ENCODE measurements at regions not wholly inside any gene's neighbourhood (a gene's known extent, or its start where the extent isn't known, plus 50 kb on each side); places are given as distances from the start of the nearest gene placed in this dataset.
"Not testable (repeated sequence)": the region's sequence is repeated elsewhere in the genome, so short reads cannot be mapped to it uniquely, and the experiment has no call there.

DNA sequence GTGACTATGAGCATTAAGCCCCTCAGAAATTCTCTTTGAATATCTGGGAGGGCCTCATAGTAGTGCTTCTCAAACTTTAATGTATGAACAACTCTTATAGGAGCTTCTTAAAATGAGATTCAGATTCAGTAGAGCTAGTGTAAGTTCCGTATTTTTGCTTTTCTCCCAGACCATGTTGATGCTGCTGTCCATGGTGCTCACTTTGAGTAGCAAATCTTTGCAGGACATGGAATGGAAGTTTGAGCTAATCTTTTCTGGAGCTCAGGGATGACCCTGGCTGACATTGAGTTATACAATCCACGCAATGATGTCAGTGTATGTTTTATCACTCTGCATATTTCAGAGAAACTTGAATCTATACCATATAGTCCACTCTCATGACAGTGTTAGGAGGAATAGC is 134.2 kb downstream of the OTOL1 start:
- in situ Hi-C loops (cut with HindIII; ENCODE audit: low sequenced_read_pairs) = no loop called here
- DNase-seq (ENCODE audit: low read depth) = peak; percentile 4
- TF ChIP-seq, protein P1, sequence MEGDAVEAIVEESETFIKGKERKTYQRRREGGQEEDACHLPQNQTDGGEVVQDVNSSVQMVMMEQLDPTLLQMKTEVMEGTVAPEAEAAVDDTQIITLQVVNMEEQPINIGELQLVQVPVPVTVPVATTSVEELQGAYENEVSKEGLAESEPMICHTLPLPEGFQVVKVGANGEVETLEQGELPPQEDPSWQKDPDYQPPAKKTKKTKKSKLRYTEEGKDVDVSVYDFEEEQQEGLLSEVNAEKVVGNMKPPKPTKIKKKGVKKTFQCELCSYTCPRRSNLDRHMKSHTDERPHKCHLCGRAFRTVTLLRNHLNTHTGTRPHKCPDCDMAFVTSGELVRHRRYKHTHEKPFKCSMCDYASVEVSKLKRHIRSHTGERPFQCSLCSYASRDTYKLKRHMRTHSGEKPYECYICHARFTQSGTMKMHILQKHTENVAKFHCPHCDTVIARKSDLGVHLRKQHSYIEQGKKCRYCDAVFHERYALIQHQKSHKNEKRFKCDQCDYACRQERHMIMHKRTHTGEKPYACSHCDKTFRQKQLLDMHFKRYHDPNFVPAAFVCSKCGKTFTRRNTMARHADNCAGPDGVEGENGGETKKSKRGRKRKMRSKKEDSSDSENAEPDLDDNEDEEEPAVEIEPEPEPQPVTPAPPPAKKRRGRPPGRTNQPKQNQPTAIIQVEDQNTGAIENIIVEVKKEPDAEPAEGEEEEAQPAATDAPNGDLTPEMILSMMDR (IDR thresholded peaks at IDR 0.05; ENCODE audit: low read depth, low read length, missing control alignments) = no peak
- H3K4me3 ChIP-seq (ENCODE audit: low read depth, low read length) = no peak overlapping the region

DNA sequence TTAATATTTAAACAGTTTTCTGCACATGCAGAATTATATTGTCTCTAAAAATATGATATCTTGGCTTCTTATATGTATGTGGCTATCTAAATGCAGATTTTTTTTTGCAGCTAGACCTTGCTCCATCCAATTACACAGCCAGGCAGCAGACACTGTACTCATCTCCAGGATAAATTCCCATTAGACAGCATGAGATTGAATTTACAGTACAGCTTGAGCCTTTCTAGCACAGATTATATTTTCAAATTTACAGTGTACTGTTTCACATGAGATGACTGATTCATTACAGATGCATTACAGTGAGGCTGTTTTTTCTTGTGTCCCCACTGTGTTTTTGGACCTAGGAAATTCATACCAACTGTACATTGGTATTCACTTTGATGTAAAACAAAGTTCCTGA is 134.9 kb downstream of the OTOL1 start:
- no peak overlapping the region for H3K4me3 ChIP-seq (ENCODE audit: low read depth, low read length)
- no peak for DNase-seq (ENCODE audit: low read depth)
- TF ChIP-seq, protein P1 (IDR thresholded peaks at IDR 0.05; ENCODE audit: low read depth, low read length, missing control alignments) = no peak
- in situ Hi-C loops (cut with HindIII; ENCODE audit: low sequenced_read_pairs) = no loop called here

DNA sequence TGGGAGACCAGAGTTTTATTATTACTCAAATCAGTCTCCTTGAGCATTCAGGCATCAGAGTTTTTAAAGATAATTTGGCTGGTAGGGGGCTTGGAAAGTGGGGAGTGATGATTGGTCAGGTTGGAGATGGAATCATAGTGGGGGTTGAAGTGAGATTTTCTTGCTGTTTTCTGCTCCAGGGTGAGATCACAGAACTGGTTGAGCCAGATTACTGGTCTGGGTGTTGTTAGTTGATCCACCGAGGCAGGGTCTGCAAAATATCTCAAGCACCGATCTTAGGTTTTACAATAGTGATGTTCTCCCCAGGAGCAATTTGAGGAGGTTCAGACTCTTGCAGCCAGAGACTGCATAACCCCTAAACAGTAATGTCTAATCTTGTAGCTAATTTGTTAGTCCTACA is 141.0 kb downstream of the OTOL1 start:
- in situ Hi-C loops (cut with HindIII; ENCODE audit: low sequenced_read_pairs) = no loop called here
- TF ChIP-seq, protein P1 (IDR thresholded peaks at IDR 0.05; ENCODE audit: low read depth, low read length, missing control alignments) = no peak
- H3K4me3 ChIP-seq (ENCODE audit: low read depth, low read length) = no peak overlapping the region
- DNase-seq (ENCODE audit: low read depth) = no peak

DNA sequence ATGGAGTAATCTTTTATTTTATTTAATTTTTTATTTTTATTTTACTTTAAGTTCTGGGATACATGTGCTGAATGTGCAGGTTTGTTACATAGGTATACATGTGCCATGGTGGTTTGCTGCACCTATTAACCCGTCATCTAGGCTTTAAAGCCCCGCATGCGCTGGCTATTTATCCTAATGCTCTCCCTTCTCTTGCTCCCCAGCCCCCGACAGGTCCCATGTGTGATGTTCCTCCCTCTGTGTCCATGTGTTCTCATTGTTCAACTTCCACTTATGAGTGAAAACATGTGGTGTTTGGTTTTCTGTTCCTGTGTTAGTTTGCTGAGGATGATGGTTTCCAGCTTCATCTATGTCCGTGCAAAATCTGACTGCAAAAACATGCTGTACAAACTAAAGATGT is 142.5 kb downstream of the OTOL1 start:
- DNase-seq (ENCODE audit: low read depth); H3K4me3 ChIP-seq (ENCODE audit: low read depth, low read length); in situ Hi-C loops (cut with HindIII; ENCODE audit: low sequenced_read_pairs): not testable (repeated sequence)

DNA sequence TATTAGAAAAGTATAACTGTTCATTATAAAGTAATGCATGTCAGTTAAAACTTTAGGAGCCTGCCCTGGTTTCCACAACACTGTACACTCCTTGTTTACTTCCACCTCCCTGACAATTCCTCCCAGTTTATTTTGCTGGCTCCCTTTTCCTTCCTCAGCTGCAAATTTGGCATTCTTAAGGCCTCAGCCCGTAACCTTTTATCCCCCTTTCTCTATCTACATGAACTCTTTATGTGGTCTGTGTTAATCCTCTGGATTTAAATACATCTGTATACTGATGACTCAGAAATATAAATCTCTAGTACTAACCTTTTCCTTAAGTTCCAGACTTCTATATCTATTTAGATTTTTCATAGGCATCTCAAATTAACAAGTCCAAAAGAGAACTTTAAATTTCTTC is 143.6 kb downstream of the OTOL1 start:
- TF ChIP-seq, protein P1 (IDR thresholded peaks at IDR 0.05; ENCODE audit: low read depth, low read length, missing control alignments) = no peak
- DNase-seq (ENCODE audit: low read depth) = no peak
- no peak overlapping the region for H3K4me3 ChIP-seq (ENCODE audit: low read depth, low read length)
- in situ Hi-C loops (cut with HindIII; ENCODE audit: low sequenced_read_pairs) = no loop called here

DNA sequence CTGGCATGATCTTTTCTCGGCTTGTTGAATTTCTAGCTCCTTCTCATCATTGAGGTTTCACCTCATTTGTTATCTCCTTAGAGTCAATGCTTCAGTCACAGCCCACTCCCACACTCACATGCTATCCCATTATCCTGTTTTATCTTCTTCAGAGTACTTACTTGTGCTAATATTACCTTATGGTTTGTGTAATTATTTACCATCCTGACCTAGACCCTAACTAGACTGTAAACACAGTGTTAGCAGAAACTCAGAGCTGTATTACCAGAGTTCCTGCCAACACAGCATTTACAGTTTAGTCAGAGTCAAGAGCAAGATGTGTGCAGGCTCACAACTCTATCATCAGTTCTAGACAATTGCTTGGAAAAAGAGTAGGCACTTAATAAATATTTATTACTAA is 144.7 kb downstream of the OTOL1 start:
- in situ Hi-C loops (cut with HindIII; ENCODE audit: low sequenced_read_pairs) = no loop called here
- TF ChIP-seq, protein P1 (IDR thresholded peaks at IDR 0.05; ENCODE audit: low read depth, low read length, missing control alignments) = no peak
- no peak overlapping the region for H3K4me3 ChIP-seq (ENCODE audit: low read depth, low read length)
- DNase-seq (ENCODE audit: low read depth) = no peak

DNA sequence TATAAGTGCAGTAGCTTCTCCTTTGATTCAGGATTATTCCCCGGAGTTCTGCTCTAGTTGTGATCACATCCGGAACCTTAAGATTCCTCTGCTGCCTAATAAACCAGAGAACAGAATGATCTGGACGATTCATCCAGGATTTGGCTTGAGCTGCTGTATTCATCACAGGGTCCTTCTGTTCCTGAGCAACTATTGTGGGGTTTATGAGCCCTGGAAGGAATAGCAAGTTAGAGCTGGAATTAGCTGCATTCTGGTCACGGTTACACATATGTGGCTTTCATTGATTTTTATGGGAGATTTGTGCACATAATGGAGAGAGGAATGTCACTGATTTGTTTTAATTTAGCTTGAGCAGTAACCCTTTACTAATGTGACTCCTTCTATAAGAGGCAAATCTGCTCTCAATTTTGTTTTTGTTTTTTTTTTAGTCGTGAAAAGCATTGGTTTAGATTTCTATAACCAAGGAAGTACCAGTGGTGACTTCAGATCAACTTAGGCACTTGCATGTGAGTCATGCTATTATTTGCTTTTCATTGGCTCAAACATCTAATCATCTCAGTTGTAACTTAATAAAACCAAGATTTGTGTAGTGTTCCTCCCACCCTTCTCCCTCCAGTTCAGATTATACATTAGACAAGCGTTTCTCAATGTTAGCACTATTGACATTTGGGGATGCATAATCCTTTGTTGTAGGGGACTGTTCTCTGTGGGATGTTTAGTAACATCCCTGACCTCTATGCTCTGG is 148.5 kb downstream of the OTOL1 start:
- in situ Hi-C loops (cut with HindIII; ENCODE audit: low sequenced_read_pairs) = no loop called here
- H3K4me3 ChIP-seq (ENCODE audit: low read depth, low read length) = no peak overlapping the region
- DNase-seq (ENCODE audit: low read depth) = no peak
- TF ChIP-seq, protein P1 (IDR thresholded peaks at IDR 0.05; ENCODE audit: low read depth, low read length, missing control alignments) = no peak
